GM11168 (cell line): ENCODE measurements at regions not wholly inside any gene's neighbourhood (a gene's known extent, or its start where the extent isn't known, plus 50 kb on each side); places are given as distances from the start of the nearest gene placed in this dataset.

Experiments
- in situ Hi-C: fragments of 300-500 bp; cut with MboI; formaldehyde crosslinking; loops from one replicate; pipeline ENCODE4 v1.12.0; 2022; ENCODE audit warnings: low sequenced_read_pairs; ENCODE audit not compliant: unreplicated experiment

- in situ Hi-C loops, result no loop called here
Measured at GRCh38 chr2:165033402-165033801, 78.1 kb upstream of the SLC38A11 start.

GRCh38 chr2:165032559-165032958, 77.2 kb upstream of the SLC38A11 start:
- in situ Hi-C loops, result no loop called here

- in situ Hi-C loops, result loop anchor here (10.0 kb wide), 1 partner anchor 171 kb away; no protein-coding TSS in a partner anchor
Measured at GRCh38 chr2:165024199-165024598, 68.9 kb upstream of the SLC38A11 start.

- in situ Hi-C loops, result loop anchor here (10.0 kb wide), 1 partner anchor 172 kb away; no protein-coding TSS in a partner anchor
Measured at GRCh38 chr2:165022781-165023180, 67.5 kb upstream of the SLC38A11 start.

GRCh38 chr2:165017966-165018596, 62.8 kb upstream of the SLC38A11 start:
- in situ Hi-C loops, result no loop called here

- in situ Hi-C loops, result no loop called here
Measured at GRCh38 chr2:165016772-165017411, 61.6 kb upstream of the SLC38A11 start.

GRCh38 chr2:165015052-165015642, 59.8 kb upstream of the SLC38A11 start:
- in situ Hi-C loops, result no loop called here

- in situ Hi-C loops, result no loop called here
Measured at GRCh38 chr2:165013944-165014619, 58.8 kb upstream of the SLC38A11 start.

- in situ Hi-C loops, result no loop called here
Measured at GRCh38 chr2:165011199-165011598, 55.9 kb upstream of the SLC38A11 start.

- in situ Hi-C loops, result no loop called here
Measured at GRCh38 chr2:165010556-165010955, 55.2 kb upstream of the SLC38A11 start.

GRCh38 chr2:165009466-165009865, 54.1 kb upstream of the SLC38A11 start:
- in situ Hi-C loops, result no loop called here

GRCh38 chr2:165008730-165009315, 53.5 kb upstream of the SLC38A11 start:
- in situ Hi-C loops, result no loop called here

GRCh38 chr2:165007161-165007744, 51.9 kb upstream of the SLC38A11 start:
- in situ Hi-C loops, result no loop called here
